H9 (cell line): ENCODE measurements at regions not wholly inside any gene's neighbourhood (a gene's known extent, or its start where the extent isn't known, plus 50 kb on each side); places are given as distances from the start of the nearest gene placed in this dataset.

Experiments used
- DNase-seq: peaks from one replicate; pipeline ENCODE4 v3.0.0-alpha.2; 2017
- H2AFZ ChIP-seq: one replicate; pipeline ENCODE4 v1.6.1; 2013; ENCODE audit warnings: mild to moderate bottlenecking, low read length, control low read depth, moderate library complexity
- H2AK5ac ChIP-seq: 2 replicates; pipeline ENCODE4 v1.6.1; 2013; ENCODE audit warnings: low read length, control low read depth, mixed read lengths; ENCODE audit not compliant: insufficient read length
- H2BK120ac ChIP-seq: one replicate; pipeline ENCODE4 v1.6.1; 2013; ENCODE audit warnings: low read depth, mild to moderate bottlenecking, low read length, control low read depth, inconsistent platforms; ENCODE audit not compliant: poor library complexity, severe bottlenecking
- H2BK12ac ChIP-seq: 2 replicates; pipeline ENCODE4 v1.6.1; 2013; ENCODE audit warnings: low read length, control low read depth, mixed read lengths, low read depth; ENCODE audit not compliant: insufficient read length
- H2BK15ac ChIP-seq: 2 replicates; pipeline ENCODE4 v1.6.1; 2013; ENCODE audit warnings: low read depth, low read length, control low read depth
- H2BK20ac ChIP-seq: one replicate; pipeline ENCODE4 v1.6.1; 2013; ENCODE audit warnings: low read depth, mild to moderate bottlenecking, low read length, control low read depth, inconsistent platforms; ENCODE audit not compliant: poor library complexity, severe bottlenecking
- H2BK5ac ChIP-seq: 2 replicates; pipeline ENCODE4 v1.6.1; 2013; ENCODE audit warnings: low read length, control low read depth, mixed read lengths; ENCODE audit not compliant: insufficient read length
- H3K14ac ChIP-seq: 2 replicates; pipeline ENCODE4 v1.6.1; 2013; ENCODE audit warnings: low read length, control low read depth; ENCODE audit not compliant: insufficient read depth
- H3K18ac ChIP-seq: 2 replicates; pipeline ENCODE4 v1.6.1; 2013; ENCODE audit warnings: low read depth, mild to moderate bottlenecking, mixed read lengths, low read length, control low read depth; ENCODE audit not compliant: insufficient read length
- H3K23ac ChIP-seq: 2 replicates; pipeline ENCODE4 v1.6.1; 2013; ENCODE audit warnings: low read length, control low read depth, mixed read lengths, low read depth; ENCODE audit not compliant: insufficient read length
- H3K23me2 ChIP-seq: 2 replicates; pipeline ENCODE4 v1.6.1; 2013; ENCODE audit warnings: low read depth, mild to moderate bottlenecking, mixed read lengths, low read length, control low read depth; ENCODE audit not compliant: insufficient read length, poor library complexity, severe bottlenecking
- H3K27ac ChIP-seq: 2 replicates; pipeline ENCODE4 v1.5.1; 2013; ENCODE audit warnings: low read length, control low read depth, mixed read lengths, low read depth; ENCODE audit not compliant: insufficient read length
- H3K27me3 ChIP-seq: 2 replicates; pipeline ENCODE4 v1.6.1; 2013; ENCODE audit warnings: low read length, control low read depth, inconsistent platforms; ENCODE audit not compliant: insufficient read depth
- H3K4ac ChIP-seq: 2 replicates; pipeline ENCODE4 v1.6.1; 2013; ENCODE audit warnings: low read depth, mild to moderate bottlenecking, control low read depth, inconsistent platforms, low read length, moderate library complexity
- H3K4me1 ChIP-seq: 2 replicates; pipeline ENCODE4 v1.6.1; 2013; ENCODE audit warnings: low read length, control low read depth, inconsistent platforms; ENCODE audit not compliant: insufficient read depth
- H3K4me2 ChIP-seq: 2 replicates; pipeline ENCODE4 v1.6.1; 2013; ENCODE audit warnings: low read length, control low read depth, mixed read lengths; ENCODE audit not compliant: insufficient read length, insufficient read depth
- H3K56ac ChIP-seq: 2 replicates; pipeline ENCODE4 v1.6.1; 2013; ENCODE audit warnings: low read depth, mild to moderate bottlenecking, mixed read lengths, low read length, control low read depth; ENCODE audit not compliant: insufficient read length
- H3K79me1 ChIP-seq: 2 replicates; pipeline ENCODE4 v1.6.1; 2013; ENCODE audit warnings: low read depth, mild to moderate bottlenecking, moderate library complexity, low read length, control low read depth, inconsistent platforms; ENCODE audit not compliant: insufficient read depth, poor library complexity, severe bottlenecking
- H3K79me2 ChIP-seq: 2 replicates; pipeline ENCODE4 v1.6.1; 2013; ENCODE audit warnings: low read length, control low read depth, inconsistent platforms; ENCODE audit not compliant: insufficient read depth
- H3K9ac ChIP-seq: 2 replicates; pipeline ENCODE4 v1.6.1; 2013; ENCODE audit warnings: low read length, control low read depth, mixed read lengths; ENCODE audit not compliant: insufficient read length; ENCODE audit errors: extremely low read depth
- H3K9me3 ChIP-seq: one replicate; pipeline ENCODE4 v1.6.1; 2013; ENCODE audit warnings: low read depth, low read length, inconsistent platforms; ENCODE audit not compliant: control insufficient read depth
- H3T11ph ChIP-seq: one replicate; pipeline ENCODE4 v1.6.1; 2013; ENCODE audit warnings: mild to moderate bottlenecking, low read length, control low read depth, inconsistent platforms
- H4K20me1 ChIP-seq: one replicate; pipeline ENCODE4 v1.6.1; 2013; ENCODE audit not compliant: control insufficient read depth, insufficient read length, insufficient read depth
- H4K5ac ChIP-seq: 2 replicates; pipeline ENCODE4 v1.6.1; 2013; ENCODE audit warnings: low read depth, mild to moderate bottlenecking, mixed read lengths, low read length, control low read depth; ENCODE audit not compliant: insufficient read length
- H4K8ac ChIP-seq: replicated peaks from 2 replicates; pipeline ENCODE4 v1.6.1; 2013; ENCODE audit warnings: low read length, control low read depth, mixed read lengths, low read depth; ENCODE audit not compliant: insufficient read length
- H4K91ac ChIP-seq: 2 replicates; pipeline ENCODE4 v1.6.1; 2013; ENCODE audit warnings: low read depth, mild to moderate bottlenecking, moderate library complexity, mixed read lengths, low read length, control low read depth; ENCODE audit not compliant: insufficient read length
- H3K27ac Mint-ChIP-seq, 3 experiments: 2 replicates in 2 of 3; 3 replicates in 1 of 3; pipeline ENCODE4 v1.8.0; 2020 to 2021; ENCODE audit warnings: mixed read lengths in 3 of 3, mild to moderate bottlenecking in 1 of 3, moderate library complexity in 1 of 3
- H3K27me3 Mint-ChIP-seq: 2 replicates; pipeline ENCODE4 v1.8.0; 2021; ENCODE audit warnings: low read depth, mild to moderate bottlenecking, moderate library complexity, mixed read lengths
- H3K36me3 Mint-ChIP-seq, 3 experiments: 2 replicates in 2 of 3; 3 replicates in 1 of 3; pipeline ENCODE4 v1.8.0; 2020 to 2021; ENCODE audit warnings: low read depth in 3 of 3, mixed read lengths in 3 of 3; ENCODE audit not compliant: insufficient read depth in 1 of 3
- H3K4me1 Mint-ChIP-seq, 2 experiments: 2 replicates each; pipeline ENCODE4 v1.8.0; 2020; ENCODE audit warnings: mixed read lengths in 2 of 2
- H3K4me3 Mint-ChIP-seq, 2 experiments: 2 replicates in 1 of 2; 3 replicates in 1 of 2; pipeline ENCODE4 v1.8.0; 2020 to 2021; ENCODE audit warnings: mild to moderate bottlenecking in 2 of 2, mixed read lengths in 2 of 2, moderate library complexity in 1 of 2
- H3K9me3 Mint-ChIP-seq, 2 experiments: 2 replicates in 1 of 2; 3 replicates in 1 of 2; pipeline ENCODE4 v1.8.0; 2020; ENCODE audit warnings: mild to moderate bottlenecking in 2 of 2, mixed read lengths in 2 of 2, moderate library complexity in 1 of 2
- whole genome bisulfite sequencing: extraction: QIAGEN DNeasy Blood & Tissue Kit; methylation state at CpG from one replicate; pipeline ENCODE4 v1.1.7; 2013; ENCODE audit warnings: missing lambda C conversion rate, low lambda C conversion rate, mixed read lengths; ENCODE audit not compliant: insufficient read length; ENCODE audit errors: extremely low coverage; 5-methylcytosine and 5-hydroxymethylcytosine counted together
- TF ChIP-seq, protein P1 (sequence below): fragments of 200-600 bp; sonication (generic); conservative IDR thresholded peaks from 3 replicates; pipeline ENCODE4 v1.8.0; 2021; ENCODE audit warnings: antibody characterized with exemption, mild to moderate bottlenecking

DNA sequence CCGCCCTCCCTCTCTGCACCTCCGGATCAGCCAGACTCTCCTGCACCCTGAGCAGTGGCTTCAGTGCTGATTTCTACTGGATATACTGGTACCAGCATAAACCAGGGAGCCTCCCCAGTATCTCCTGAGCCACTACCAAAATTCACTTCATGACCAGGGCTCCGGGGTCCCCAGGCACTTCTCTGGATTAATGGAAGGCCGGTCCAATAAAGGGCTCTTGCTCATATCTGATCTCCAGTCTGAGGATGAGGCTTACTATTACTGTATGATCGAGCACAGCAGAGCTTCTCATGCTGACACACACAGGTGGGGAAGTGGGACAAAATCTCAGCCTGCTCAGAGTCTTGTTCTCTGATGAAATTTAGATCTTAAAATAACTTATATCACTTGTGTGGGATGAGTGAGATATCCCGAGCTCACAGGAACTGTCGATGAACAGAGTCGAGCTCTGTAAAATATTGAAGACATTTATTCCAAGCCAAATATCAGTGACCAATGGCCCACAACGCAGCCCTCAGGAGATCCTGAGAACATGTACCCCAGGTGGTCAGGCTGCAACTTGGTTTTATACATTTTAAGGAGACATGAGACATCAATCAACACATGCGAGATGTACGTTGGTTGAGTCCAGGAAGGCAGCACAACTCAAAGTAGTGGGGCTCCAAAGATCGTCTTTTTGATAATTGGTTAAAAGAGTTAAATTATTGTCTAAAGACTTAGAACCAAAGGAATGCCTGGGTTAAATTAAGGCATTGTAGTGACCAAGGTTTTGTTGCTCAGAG is 93.0 kb upstream of the TOP3B start:
- Histone ChIP-seq H3K4ac (no peak overlapping the region), H3K4me1 (no peaks in the 10 kb centered on the region), H3K23me2 (no peaks in the 10 kb centered on the region), H3T11ph (no peak overlapping the region), H3K23ac (no peak overlapping the region), H3K18ac (no peak overlapping the region), H2BK5ac (no peak overlapping the region), H3K9ac (no peak overlapping the region), H4K91ac (no peak overlapping the region), H3K4me2 (no peak overlapping the region), H3K27me3 (peaks cover 77% of the 10 kb centered on the region), H3K79me2 (no peaks in the 10 kb centered on the region), H2BK120ac (no peak overlapping the region), H3K27ac (no peak overlapping the region), H3K14ac (no peak overlapping the region), H4K5ac (no peak overlapping the region), H2BK15ac (no peak overlapping the region), H2AK5ac (no peak overlapping the region), H3K79me1 (no peaks in the 10 kb centered on the region), H2BK20ac (no peak overlapping the region), H4K20me1 (no peaks in the 10 kb centered on the region), H2BK12ac (no peak overlapping the region), H3K9me3 (no peaks in the 10 kb centered on the region), H3K56ac (no peak overlapping the region), H2AFZ (no peak overlapping the region), H4K8ac (no peak overlapping the region)
- Mint-ChIP-seq H3K9me3 (no peaks in the 10 kb centered on the region), H3K27ac (no peak overlapping the region), H3K27me3 (peaks cover 98% of the 10 kb centered on the region), H3K4me1 (no peaks in the 10 kb centered on the region), H3K36me3 (no peaks in the 10 kb centered on the region), H3K4me3 (no peak overlapping the region)
- TF ChIP-seq, protein P1, sequence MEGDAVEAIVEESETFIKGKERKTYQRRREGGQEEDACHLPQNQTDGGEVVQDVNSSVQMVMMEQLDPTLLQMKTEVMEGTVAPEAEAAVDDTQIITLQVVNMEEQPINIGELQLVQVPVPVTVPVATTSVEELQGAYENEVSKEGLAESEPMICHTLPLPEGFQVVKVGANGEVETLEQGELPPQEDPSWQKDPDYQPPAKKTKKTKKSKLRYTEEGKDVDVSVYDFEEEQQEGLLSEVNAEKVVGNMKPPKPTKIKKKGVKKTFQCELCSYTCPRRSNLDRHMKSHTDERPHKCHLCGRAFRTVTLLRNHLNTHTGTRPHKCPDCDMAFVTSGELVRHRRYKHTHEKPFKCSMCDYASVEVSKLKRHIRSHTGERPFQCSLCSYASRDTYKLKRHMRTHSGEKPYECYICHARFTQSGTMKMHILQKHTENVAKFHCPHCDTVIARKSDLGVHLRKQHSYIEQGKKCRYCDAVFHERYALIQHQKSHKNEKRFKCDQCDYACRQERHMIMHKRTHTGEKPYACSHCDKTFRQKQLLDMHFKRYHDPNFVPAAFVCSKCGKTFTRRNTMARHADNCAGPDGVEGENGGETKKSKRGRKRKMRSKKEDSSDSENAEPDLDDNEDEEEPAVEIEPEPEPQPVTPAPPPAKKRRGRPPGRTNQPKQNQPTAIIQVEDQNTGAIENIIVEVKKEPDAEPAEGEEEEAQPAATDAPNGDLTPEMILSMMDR: no peak
- no peak for DNase-seq
- no CpG with 5 or more reads among the region's 12 CpGs for WGBS
